M059J (cell line): ENCODE measurements at regions not wholly inside any gene's neighbourhood (a gene's known extent, or its start where the extent isn't known, plus 50 kb on each side); places are given as distances from the start of the nearest gene placed in this dataset.

Experiments
- DNase-seq: peaks from one replicate; pipeline ENCODE4 v3.0.0-alpha.2; 2012; ENCODE audit warnings: low read depth

DNA sequence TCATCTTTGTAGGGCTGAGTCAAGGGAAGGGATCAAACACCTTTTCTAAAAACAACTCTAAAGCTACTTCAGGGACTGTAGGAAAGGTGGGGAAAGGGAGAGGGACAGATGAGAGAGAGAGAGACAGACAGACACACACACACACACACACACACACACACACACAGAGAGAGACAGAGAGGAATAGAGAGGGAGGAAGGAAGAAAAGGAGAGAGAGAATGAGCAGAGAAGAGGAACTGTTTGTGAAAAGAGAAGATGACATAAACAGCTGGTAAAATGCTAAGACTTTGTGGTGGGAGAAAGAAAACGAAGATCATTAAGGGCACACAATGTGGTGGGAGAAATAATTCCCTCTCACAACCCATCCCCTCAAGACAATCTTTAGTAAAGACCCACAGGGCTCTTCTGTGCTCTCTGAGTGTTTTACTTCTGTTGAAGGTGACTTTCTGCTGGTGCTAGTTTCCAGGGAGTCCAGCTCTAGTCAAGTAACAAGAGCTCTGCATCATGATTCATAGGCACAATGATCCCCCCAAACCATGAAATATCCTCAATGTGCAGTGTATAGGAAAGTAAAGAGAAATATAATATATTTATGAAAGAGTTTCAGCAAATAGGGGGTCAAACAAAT lies 77.2 kb upstream of the STK17B start:
- DNase-seq = no peak

DNA sequence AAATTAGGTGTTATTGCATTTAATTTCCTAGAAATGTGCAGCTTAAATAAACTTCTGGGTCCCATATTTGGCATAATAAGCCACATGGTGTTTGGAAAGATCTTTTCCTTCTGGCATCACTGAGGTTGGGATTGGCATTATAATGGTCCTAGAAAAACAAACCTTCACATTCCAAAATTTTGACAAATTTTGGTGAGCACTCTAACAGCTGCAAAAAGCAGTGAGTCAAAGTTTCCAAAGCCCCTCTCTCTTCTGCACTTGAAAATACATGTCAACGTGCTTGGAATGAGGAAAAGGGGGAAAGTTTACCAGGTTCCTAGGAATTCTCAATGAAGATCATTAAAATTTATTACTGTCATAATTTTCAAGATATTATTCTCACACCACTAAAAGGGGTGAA lies 77.8 kb upstream of the STK17B start:
- peak; percentile 66 for DNase-seq

- DNase-seq = peak; percentile 75
Measured at GRCh38 chr2:196249860-196250259, 78.5 kb upstream of the STK17B start.

DNA sequence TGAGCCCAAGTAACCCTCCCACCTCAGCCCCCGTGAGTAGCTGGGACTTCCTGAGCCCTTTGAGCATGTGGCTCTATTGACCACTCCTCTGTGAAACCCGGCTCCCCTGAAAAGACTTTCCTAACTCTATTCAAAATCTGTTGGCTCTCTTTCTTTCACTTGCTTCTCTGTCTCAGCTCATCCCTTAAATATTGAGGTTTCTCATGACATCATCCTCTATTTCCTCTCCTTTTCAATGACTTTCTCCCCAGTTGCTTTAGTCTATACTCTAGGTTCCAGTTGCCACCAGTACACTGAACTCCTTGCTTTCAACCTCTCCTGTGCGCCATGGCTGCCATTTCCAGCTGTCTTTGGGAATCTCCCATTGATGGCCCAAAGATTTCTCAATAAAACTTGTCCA lies 79.8 kb upstream of the STK17B start:
- DNase-seq = no peak

DNA sequence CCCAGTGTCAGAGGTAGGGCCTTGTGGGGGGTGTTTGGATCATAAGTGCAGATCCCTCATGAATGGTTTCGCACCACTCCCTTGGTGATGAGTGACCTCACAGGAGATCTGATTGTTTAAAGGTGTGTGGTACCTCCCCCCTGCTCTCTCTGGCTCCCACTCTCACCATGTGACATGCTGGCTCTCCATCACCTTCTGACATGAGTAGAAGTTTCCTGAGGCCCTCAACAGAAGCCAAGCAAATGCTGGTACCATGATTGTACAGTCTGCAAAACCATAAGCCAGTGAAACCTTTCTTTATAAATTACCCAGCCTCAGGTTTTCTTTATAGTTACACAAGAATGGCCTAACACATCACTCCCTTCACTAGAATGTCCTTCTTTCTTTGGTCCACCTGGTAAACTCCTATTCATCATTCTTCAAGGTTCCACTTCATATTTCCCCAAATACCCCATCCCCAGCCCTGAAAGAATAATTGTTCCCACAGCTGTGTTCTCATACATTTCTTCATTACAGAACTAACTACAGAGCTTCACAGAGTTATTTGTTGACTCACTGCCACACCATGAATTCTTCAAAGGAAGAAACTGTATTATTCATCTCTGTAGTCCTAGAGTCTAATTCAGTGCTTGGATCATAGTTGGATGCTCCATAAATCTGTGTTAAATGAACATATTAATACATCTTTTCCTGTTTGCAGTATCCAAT lies 81.2 kb upstream of the STK17B start:
- DNase-seq = no peak

- no peak for DNase-seq
Measured at GRCh38 chr2:196253116-196253480, 81.7 kb upstream of the STK17B start.

DNA sequence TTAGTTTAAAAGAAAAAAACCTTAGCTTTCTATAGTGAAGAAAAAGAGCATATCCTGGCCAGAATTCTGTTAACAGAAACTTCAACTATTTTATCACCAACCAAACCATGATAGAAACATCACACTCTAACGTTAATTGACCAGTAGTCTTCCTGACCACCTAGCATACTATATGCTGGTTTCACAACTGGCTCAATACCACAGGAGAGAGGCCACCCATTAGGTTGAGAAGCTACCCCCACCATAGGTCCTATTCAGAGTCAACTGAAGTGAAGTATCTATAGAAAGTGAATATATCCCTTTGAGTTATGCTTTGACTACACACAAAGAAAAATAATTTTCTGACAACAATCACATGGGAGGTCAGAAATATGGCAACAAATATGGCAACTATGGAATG lies 85.2 kb upstream of the STK17B start:
- no peak for DNase-seq

GRCh38 chr2:196257086-196257485 lies 85.7 kb upstream of the STK17B start:
- no peak for DNase-seq

DNA sequence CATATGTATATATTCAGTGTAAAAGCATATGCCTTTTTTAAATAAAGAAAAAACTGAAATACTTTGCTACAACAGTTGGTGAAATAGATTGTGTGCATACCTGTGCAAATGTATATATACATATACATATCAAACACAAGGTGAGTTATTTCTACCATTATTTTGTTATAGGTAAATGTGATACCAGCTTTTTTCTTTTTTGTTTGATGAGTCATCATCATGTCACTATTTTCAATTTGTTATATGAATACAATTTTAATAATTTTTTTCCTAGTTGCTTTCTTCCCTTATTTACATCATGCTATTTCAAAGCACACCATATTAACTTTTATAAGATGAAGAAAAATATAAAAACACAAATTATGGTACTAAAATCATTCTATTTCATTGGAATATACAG lies 87.0 kb upstream of the STK17B start:
- DNase-seq = no peak

DNA sequence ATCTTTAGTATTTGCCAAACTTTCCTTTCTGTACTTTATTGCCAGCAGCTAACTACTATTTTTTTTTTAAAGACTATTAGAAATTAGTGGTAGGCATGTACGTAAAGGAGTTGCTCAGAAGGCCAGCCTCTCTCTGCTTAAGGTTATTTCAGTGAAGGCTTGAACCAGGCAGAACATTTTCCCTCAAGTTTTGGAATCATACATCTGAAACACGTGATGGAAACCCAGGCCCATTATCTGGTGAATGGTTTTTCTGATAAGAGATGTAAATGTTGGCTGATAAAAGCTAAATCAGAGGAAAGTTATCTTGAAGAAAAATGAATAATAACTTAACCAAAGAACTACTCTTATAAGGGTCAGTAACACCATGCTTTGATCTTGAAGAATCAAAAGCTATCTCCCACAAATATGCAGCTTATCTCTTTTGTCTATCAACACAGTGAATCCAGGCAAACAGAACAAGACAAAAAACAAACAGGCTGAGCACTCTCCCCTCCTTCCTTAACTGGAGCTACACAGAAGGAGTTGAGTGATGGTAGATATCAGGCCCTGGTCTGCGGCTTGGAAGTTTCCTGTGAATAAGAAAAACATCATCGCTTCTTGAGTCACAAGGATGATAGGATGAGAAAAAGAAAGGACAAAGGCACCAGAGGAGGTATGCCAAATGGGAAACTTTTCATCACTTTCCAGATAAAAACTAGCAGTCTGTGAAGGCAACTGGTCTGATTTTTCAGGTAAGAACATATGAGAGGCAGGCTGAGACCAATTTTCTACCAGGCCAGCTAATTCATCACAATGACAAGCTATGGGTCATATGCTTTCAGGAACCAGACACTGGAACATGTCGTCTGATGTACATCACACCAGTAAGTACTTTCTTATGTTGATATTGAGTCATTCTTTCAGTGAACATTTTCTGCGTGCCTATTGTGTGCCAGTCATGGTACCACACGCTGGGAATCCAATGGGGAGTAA lies 88.4 kb upstream of the STK17B start:
- DNase-seq = peak; percentile 84

DNA sequence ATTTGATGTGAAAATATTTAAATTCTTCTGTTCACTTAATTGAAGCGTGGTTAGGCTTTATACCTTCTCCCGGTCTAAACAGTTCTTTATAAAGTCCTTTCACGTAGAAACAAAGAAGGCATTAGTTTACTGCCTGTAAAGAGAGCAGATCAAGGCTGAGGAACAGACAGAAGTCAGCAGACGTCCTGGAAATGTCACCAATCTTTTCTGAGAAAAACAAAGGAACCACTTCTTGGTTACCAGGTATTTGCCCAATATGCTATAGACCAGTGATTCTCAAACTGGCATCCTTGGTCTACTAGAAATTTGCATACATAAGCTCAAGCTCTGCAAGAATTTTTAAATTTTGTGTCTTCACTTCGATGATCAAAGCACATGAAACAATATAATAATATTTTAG lies 89.2 kb upstream of the STK17B start:
- DNase-seq = no peak

- no peak for DNase-seq
Measured at GRCh38 chr2:196262606-196263005, 91.2 kb upstream of the STK17B start.

- DNase-seq = peak; percentile 94
Measured at GRCh38 chr2:196263181-196263747, 91.9 kb upstream of the STK17B start.

GRCh38 chr2:196266351-196266750 lies 95.0 kb upstream of the STK17B start:
- DNase-seq = no peak

DNA sequence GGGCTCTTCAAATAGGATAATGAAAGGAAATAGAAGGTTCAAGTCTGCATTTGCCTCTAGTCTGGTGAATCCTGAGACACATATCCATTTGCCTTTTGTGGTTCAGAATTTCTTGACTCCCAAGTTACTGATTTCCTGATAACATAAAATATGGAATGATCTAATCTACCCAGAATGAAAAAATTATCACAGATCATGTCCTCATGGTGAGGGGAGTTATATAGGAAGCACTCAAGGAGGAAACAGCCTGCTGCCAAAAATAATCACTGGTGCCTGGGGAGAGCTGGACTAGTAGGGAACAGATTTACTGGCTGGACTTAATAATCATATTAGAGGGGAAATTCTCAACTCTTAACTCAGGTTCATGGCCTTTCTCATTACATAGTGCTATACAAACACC lies 95.5 kb upstream of the STK17B start:
- no peak for DNase-seq

DNA sequence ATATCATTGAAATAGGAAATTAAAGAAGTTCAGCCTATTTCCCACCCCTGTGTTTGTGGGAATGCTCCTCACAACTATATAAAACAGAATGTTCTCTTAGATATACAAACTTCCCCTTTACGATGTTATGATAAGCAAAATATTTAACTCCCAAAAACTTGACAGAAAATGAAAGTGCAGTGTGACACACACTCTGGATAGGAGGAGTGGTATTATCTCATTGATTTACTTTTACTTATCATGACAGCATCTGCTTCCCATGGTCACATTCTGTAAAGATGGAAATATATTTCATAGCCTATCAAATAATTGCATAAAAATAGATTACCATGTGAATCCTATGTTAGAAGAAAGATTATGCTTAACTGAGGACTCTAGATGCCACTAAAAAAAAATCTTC lies 96.6 kb upstream of the STK17B start:
- peak; percentile 23 for DNase-seq

DNA sequence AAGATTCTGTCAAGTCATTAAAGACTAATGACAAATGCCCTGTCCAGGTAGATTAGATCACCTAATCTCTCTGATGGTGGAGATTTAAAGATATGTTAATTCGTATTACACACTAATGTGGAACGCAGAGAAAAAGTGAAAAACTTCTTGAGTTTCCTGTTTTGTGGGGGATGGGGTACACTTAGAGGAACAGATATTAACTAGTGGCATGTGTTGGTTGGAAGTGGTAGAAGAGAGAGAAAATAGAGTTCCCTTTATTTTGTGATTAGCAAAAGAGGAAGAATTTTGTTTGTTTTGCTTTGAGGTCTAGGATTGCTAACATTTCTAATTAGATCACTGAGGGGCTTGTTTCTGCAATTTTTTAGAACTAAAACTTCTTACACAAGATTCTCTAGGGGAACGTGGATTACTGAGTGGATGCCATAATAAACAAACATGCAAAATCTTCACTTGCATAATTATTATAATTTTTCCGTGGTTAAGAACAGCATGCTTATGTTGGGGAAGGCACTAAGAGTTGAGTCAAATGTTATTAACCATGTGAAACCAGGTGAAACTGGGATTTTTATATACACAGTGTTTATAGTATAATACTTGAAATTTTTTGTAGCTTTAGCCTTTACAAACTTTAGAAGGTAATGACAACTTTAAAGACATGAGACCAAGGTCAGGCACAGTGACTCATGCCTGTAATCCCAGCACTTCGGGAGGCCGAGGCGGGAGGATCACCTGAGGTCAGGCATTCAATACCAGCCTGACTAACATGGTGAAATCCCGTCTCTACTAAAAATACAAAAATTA lies 97.4 kb upstream of the STK17B start:
- DNase-seq = peak; percentile 70

DNA sequence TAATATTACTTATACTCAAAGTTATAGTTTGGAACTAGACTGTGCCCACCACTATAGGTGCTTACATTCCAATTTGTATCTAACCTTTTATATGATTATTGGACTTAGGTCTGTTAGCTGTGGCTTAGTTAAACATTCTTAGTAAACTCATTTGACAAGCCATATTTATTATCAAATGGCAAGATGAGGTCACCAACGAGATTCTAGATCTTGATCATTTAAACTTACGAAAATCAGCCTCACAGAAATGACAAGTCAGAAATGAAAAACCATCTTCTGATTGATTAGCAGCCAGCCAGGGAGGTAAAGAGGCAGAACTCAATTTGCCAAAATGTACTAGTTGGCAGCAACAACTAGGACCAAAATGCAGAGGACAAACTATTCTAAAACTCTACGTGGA lies 100.4 kb upstream of the STK17B start:
- no peak for DNase-seq

- DNase-seq = peak; percentile 27
Measured at GRCh38 chr2:196274387-196274809, 103.0 kb upstream of the STK17B start.

DNA sequence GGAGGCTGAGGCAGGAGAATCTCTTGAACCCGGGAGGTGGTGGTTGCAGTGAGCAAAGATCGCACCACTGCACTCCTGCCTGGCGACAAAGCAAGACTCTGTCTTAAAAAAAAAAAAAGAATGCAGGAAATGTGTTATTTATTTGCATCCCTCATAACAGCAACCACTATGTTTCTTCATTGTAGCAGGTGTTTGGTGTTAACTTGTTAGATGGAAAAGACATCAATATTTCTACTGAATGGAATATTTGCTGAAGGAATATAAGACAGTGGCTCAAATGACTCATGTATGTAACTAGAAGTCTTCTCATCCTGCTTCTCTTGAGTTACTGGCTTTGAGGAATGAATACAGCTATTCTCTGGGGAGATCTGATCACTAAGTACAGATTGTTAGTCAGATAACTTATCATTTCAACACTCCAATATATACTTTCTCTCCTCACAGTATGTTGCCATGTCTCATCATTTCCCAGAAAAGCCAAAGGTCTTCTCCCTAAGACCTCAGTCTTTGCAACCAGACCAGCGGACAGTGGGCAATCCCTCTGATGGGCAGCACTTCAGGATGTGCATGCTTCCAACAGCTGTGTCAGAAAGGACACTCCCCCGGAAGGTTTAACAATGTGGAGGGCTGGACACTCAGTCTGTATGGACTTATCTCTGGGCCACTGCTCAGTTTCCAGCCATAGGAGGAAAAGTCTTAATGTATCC lies 104.4 kb upstream of the STK17B start:
- no peak for DNase-seq

DNA sequence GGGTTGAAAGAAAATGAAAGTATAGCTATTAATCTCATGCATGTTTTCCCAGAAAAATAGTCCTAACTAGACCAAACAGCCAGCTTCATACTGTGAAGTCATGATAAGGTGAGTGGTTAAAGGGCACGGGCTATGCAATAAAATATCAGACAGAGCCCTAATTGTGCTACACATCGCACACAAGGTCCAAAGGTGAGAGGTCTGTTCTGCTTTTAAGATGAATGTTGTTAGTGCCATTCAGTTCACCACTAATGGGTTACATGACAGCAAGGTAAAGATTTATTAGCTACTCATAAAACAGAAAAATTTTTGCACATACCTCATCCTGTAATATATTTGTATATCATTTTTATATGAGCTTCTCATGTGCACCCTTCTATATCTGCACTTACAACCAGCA lies 105.0 kb upstream of the STK17B start:
- DNase-seq = no peak
